ENCODE measurements at regions not wholly inside any gene's neighbourhood (a gene's known extent, or its start where the extent isn't known, plus 50 kb on each side); places are given as distances from the start of the nearest gene placed in this dataset.

DNA sequence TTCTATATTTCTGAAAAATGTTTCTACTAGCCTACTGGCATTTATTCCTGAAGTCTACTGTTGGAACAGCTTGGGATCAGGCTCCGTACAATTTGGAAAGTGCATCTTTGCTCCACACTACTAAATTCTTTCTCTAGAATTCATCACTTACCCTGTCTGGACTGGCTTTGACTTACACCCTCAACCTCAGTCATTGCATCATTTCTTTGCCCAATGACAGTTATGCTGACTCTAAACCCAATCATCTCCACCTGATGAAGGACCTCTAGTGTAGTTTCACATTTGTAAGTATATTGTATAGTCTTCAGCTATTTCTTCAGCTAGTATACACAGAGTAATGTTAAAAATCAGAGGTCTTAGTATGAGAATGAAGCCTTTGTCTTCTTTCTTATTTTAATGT lies 359.6 kb upstream of the MC4R start:
- TF ChIP-seq TAF1 (IDR thresholded peaks at IDR 0.05; ENCODE audit: borderline replicate concordance, low read depth, low read length) (no peak), POLR2AphosphoS5 (IDR thresholded peaks at IDR 0.05; ENCODE audit: low read depth, low read length) (no peak), POLR2A (IDR thresholded peaks at IDR 0.05; ENCODE audit: low read depth, low read length) (no peak)
- no peak for FAIRE-seq
- DNase-seq (ENCODE audit: insufficient read length), result no peak

- FAIRE-seq, result no peak
These were observed 366.6 kb upstream of the MC4R start for GRCh38 chr18:60739212-60739611.

DNA sequence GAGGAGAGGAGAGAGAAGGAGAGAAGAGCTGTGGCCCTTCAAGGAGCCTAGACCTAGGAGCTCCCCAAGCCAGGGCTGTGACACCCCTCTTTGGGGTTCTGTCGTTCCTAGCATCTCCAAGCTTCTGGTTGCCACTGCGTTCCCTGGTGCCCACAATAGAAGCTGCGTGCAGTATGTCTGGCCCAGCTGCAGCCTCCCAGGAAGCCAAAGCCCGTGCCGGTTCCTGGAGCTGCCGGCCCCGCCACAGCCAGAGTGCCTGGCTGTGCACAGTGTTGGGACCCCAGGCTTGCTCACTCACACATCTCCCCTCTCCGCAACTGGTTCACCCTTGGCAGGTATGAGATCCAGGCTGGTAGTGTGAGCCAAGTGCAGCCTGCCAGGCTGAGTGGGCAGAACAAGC lies 367.7 kb upstream of the MC4R start:
- no peak for TF ChIP-seq POLR2AphosphoS5 (IDR thresholded peaks at IDR 0.05; ENCODE audit: low read depth, low read length)
- TF ChIP-seq POLR2A (IDR thresholded peaks at IDR 0.05; ENCODE audit: low read depth, low read length), result no peak
- TF ChIP-seq TAF1 (IDR thresholded peaks at IDR 0.05; ENCODE audit: borderline replicate concordance, low read depth, low read length), result no peak
- FAIRE-seq (no peak), DNase-seq (ENCODE audit: insufficient read length) (no peak)

More at GRCh38 chr18:60739212-60739611, 366.6 kb upstream of the MC4R start:
- DNase-seq (ENCODE audit: insufficient read length), result no peak
- no peak for TF ChIP-seq TAF1 (IDR thresholded peaks at IDR 0.05; ENCODE audit: borderline replicate concordance, low read depth, low read length)
- no peak for TF ChIP-seq POLR2AphosphoS5 (IDR thresholded peaks at IDR 0.05; ENCODE audit: low read depth, low read length)
- TF ChIP-seq POLR2A (IDR thresholded peaks at IDR 0.05; ENCODE audit: low read depth, low read length), result no peak

DNA sequence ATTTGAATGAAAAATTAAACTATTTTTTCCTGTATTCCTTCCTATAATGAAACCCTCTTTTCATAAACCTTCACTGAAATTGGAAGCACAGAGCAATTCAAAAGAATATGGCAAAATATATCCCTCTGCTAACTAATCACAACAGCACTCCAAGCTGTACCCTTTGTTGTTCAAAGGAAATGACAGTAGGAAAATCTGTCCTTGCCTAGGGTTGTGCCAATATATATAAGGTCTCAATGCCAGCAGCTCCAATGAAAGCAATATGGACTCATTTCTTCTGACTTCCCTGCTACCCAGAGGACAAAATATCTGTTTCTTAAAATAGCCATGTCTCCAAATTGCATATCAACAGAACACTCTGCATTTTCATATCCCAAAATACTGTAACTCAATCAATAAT lies 373.9 kb upstream of the MC4R start:
- FAIRE-seq (no peak), DNase-seq (ENCODE audit: insufficient read length) (no peak)
- TF ChIP-seq TAF1 (IDR thresholded peaks at IDR 0.05; ENCODE audit: borderline replicate concordance, low read depth, low read length), result no peak
- no peak for TF ChIP-seq POLR2A (IDR thresholded peaks at IDR 0.05; ENCODE audit: low read depth, low read length)
- no peak for TF ChIP-seq POLR2AphosphoS5 (IDR thresholded peaks at IDR 0.05; ENCODE audit: low read depth, low read length)

DNA sequence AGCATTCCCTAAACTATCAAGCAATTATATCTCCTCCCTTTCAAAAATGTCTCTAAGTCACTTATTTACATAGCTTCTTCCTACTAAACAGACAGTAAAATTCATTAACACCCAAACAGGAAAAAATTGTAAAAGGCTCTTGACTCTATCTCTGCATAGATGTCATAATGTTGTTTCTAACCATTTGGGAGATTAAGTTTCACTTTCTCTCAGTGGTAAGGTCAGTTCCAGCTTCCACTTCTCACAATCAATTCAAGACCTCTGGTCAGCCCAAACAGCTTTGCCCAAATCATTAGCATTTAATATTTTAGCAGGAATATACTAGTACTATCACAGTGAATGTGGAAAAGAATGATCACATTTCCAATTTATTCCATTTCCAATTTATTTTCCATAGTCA lies 374.3 kb upstream of the MC4R start:
- no peak for TF ChIP-seq POLR2A (IDR thresholded peaks at IDR 0.05; ENCODE audit: low read depth, low read length)
- no peak for TF ChIP-seq TAF1 (IDR thresholded peaks at IDR 0.05; ENCODE audit: borderline replicate concordance, low read depth, low read length)
- no peak for TF ChIP-seq POLR2AphosphoS5 (IDR thresholded peaks at IDR 0.05; ENCODE audit: low read depth, low read length)
- no peak for FAIRE-seq
- no peak for DNase-seq (ENCODE audit: insufficient read length)

GRCh38 chr18:60753753-60754152 lies 381.2 kb upstream of the MC4R start:
- TF ChIP-seq POLR2AphosphoS5 (IDR thresholded peaks at IDR 0.05; ENCODE audit: low read depth, low read length) (no peak), POLR2A (IDR thresholded peaks at IDR 0.05; ENCODE audit: low read depth, low read length) (no peak), TAF1 (IDR thresholded peaks at IDR 0.05; ENCODE audit: borderline replicate concordance, low read depth, low read length) (no peak)
- no peak for FAIRE-seq
- DNase-seq (ENCODE audit: insufficient read length), result no peak

DNA sequence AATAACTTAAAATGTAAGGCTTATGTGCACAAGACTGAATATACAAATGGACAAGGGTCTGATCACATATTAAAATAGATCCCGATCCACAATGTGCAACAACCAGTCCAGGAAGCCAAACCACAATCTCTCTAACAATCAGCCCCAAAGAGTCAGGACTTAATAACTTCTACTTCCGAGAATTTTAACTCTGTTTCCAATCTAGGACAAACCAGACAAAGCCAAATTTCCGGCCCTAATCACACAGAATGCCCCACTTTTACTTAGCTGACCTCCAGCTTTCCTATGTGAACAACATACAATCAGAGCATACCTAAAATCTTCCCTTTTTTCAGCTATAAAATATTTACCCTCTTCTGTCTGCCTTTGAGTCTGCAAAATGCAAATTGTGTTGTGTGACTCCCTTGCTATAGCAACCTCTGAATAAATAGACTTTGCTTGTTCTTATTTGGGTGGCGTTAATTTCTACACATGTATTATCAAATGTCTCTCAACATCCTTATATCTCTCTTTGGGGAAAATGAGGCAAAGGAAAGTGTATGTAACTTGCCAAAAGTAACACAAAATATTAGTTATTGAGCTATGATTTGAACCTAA lies 381.9 kb upstream of the MC4R start:
- FAIRE-seq (no peak), DNase-seq (ENCODE audit: insufficient read length) (no peak)
- TF ChIP-seq TAF1 (IDR thresholded peaks at IDR 0.05; ENCODE audit: borderline replicate concordance, low read depth, low read length) (no peak), POLR2AphosphoS5 (IDR thresholded peaks at IDR 0.05; ENCODE audit: low read depth, low read length) (no peak), POLR2A (IDR thresholded peaks at IDR 0.05; ENCODE audit: low read depth, low read length) (no peak)

DNA sequence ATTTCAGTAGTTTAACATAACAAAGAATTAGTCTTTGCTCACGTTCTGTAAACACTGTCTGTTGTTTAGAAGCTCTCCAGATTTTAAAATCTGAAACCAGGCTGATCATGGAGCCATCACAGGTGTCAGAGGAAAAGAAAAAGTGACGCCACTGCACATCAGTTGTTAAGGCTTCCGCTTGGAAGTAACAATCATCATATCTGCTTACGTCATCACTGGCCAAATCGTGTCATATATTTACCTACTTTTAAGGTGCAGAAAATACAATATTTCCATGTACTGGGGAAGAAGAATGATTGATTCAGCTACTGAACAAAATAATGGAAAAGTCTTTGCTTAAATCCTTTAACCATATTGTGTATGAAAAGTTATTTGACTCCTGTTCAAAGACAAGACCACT lies 382.6 kb upstream of the MC4R start:
- TF ChIP-seq TAF1 (IDR thresholded peaks at IDR 0.05; ENCODE audit: borderline replicate concordance, low read depth, low read length), result no peak
- TF ChIP-seq POLR2A (IDR thresholded peaks at IDR 0.05; ENCODE audit: low read depth, low read length), result no peak
- no peak for TF ChIP-seq POLR2AphosphoS5 (IDR thresholded peaks at IDR 0.05; ENCODE audit: low read depth, low read length)
- FAIRE-seq (no peak), DNase-seq (ENCODE audit: insufficient read length) (no peak)

DNA sequence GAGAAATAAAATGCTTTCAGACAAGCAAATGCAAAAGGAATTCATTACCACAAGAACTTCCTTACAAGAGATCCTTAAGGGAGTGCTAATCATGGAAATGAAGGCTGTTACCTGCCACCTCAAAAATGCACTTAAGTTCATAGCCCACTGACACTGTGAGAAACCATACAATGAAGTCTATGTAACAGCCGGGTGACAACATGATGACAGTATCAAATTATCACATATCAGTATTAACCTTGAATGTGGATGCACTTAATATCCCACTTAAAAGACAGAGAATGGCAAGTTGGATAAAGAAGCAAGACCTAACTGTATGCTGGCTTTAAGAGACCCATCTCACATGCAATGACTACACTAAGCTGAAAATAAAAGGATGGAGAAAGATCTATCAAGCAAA lies 403.4 kb upstream of the MC4R start:
- DNase-seq (ENCODE audit: insufficient read length) (no peak), FAIRE-seq (no peak)
- TF ChIP-seq TAF1 (IDR thresholded peaks at IDR 0.05; ENCODE audit: borderline replicate concordance, low read depth, low read length) (no peak), POLR2AphosphoS5 (IDR thresholded peaks at IDR 0.05; ENCODE audit: low read depth, low read length) (no peak), POLR2A (IDR thresholded peaks at IDR 0.05; ENCODE audit: low read depth, low read length) (no peak)

GRCh38 chr18:60784161-60784560 lies 411.6 kb upstream of the MC4R start:
- no peak for DNase-seq (ENCODE audit: insufficient read length)
- TF ChIP-seq POLR2A (IDR thresholded peaks at IDR 0.05; ENCODE audit: low read depth, low read length) (no peak), POLR2AphosphoS5 (IDR thresholded peaks at IDR 0.05; ENCODE audit: low read depth, low read length) (no peak), TAF1 (IDR thresholded peaks at IDR 0.05; ENCODE audit: borderline replicate concordance, low read depth, low read length) (no peak)
- no peak for FAIRE-seq

- DNase-seq (ENCODE audit: insufficient read length) (no peak), FAIRE-seq (no peak)
- TF ChIP-seq POLR2A (IDR thresholded peaks at IDR 0.05; ENCODE audit: low read depth, low read length), result no peak
- no peak for TF ChIP-seq TAF1 (IDR thresholded peaks at IDR 0.05; ENCODE audit: borderline replicate concordance, low read depth, low read length)
- TF ChIP-seq POLR2AphosphoS5 (IDR thresholded peaks at IDR 0.05; ENCODE audit: low read depth, low read length), result no peak
These were observed 422.2 kb upstream of the MC4R start for GRCh38 chr18:60794802-60795201.

DNA sequence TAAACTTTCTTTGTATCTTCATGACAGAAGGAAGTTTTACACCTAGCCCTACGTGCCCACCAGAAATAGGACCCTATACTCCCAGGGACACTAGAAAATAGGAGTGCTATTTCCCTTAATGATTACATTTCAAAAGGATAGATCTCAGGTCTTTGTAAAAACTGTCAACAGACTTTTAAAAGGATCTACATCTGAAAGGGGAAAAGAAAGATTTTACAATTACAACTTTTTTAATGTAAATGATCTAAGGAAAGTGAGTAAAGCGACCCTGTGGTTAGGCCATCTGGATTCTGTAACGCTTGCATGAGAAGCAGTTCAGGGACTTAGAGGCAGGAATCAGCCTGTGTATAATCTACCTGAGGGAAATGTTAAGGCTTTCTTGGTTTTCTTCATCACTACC lies 431.8 kb upstream of the MC4R start:
- TF ChIP-seq POLR2A (IDR thresholded peaks at IDR 0.05; ENCODE audit: low read depth, low read length), result no peak
- no peak for TF ChIP-seq TAF1 (IDR thresholded peaks at IDR 0.05; ENCODE audit: borderline replicate concordance, low read depth, low read length)
- no peak for TF ChIP-seq POLR2AphosphoS5 (IDR thresholded peaks at IDR 0.05; ENCODE audit: low read depth, low read length)
- no peak for DNase-seq (ENCODE audit: insufficient read length)
- FAIRE-seq, result no peak
